Kidney (tissue), 13 donors: ENCODE measurements at regions not wholly inside any gene's neighbourhood (a gene's known extent, or its start where the extent isn't known, plus 50 kb on each side); places are given as distances from the start of the nearest gene placed in this dataset.

Experiments used
- DNase-seq, 5 donors: peaks; one replicate each; pipeline ENCODE4 v3.0.0-alpha.2; 2013 to 2020
- FAIRE-seq: peaks from 2 replicates; lab custom pipeline; 2012; peaks lifted over from hg19 to GRCh38; lab: Jason Lieb, UNC
- H3K27ac ChIP-seq, 2 donors: one replicate each; pipeline ENCODE4 v1.7.0; 2013; ENCODE audit warnings: low read depth in 2 of 2, low read length in 2 of 2, inconsistent platforms in 1 of 2
- H3K27me3 ChIP-seq: one replicate; pipeline ENCODE4 v1.7.1; 2013; ENCODE audit warnings: low read length, inconsistent platforms; ENCODE audit not compliant: control insufficient read depth, insufficient read depth
- H3K36me3 ChIP-seq, 3 donors: one replicate each; pipeline versions ENCODE4 v1.7.0 to v1.7.1; 2013; ENCODE audit warnings: low read length in 3 of 3, control low read depth in 1 of 3, inconsistent platforms in 1 of 3; ENCODE audit not compliant: insufficient read depth in 3 of 3, control insufficient read depth in 2 of 3
- H3K4me1 ChIP-seq, 3 donors: one replicate each; pipeline versions ENCODE4 v1.7.0 to v1.7.1; 2013; ENCODE audit warnings: low read length in 3 of 3, inconsistent platforms in 1 of 3, low read depth in 1 of 3; ENCODE audit not compliant: control insufficient read depth in 2 of 3, insufficient read depth in 2 of 3
- H3K4me3 ChIP-seq, 3 donors: one replicate each; pipeline versions ENCODE4 v1.7.0 to v1.8.1; 2013; ENCODE audit warnings: low read length in 3 of 3, control low read depth in 1 of 3, inconsistent platforms in 1 of 3
- H3K9ac ChIP-seq, 3 donors: one replicate each; pipeline versions ENCODE4 v1.7.0 to v1.7.1; 2013; ENCODE audit warnings: low read length in 3 of 3, control low read depth in 1 of 3, inconsistent platforms in 1 of 3
- H3K9me3 ChIP-seq, 3 donors: one replicate each; pipeline versions ENCODE4 v1.7.0 to v1.7.1; 2013; ENCODE audit warnings: low read length in 3 of 3, control low read depth in 1 of 3, inconsistent platforms in 1 of 3; ENCODE audit not compliant: control insufficient read depth in 2 of 3, insufficient read depth in 1 of 3
- intact Hi-C: fragments of 100-400 bp; cut with DNase I; formaldehyde crosslinking; loops from one replicate; pipeline ENCODE4 v1.11.1; 2022
- TF ChIP-seq, protein P1 (sequence below): IDR thresholded peaks from 3 replicates; pipeline ENCODE4 v1.5.1; 2012; ENCODE audit warnings: mild to moderate bottlenecking, moderate library complexity, borderline replicate concordance; ENCODE audit not compliant: insufficient read depth; ENCODE audit errors: extremely low read depth
- donor health status: control.
- donor health status: control.
- donor health status: control.
- donor health status: control.
- donor health status: control.
- donor health status: DM: yes; HTN: yes; CAD: no.
- donor health status: Normal renal cell carcinoma (clear cell type).

DNA sequence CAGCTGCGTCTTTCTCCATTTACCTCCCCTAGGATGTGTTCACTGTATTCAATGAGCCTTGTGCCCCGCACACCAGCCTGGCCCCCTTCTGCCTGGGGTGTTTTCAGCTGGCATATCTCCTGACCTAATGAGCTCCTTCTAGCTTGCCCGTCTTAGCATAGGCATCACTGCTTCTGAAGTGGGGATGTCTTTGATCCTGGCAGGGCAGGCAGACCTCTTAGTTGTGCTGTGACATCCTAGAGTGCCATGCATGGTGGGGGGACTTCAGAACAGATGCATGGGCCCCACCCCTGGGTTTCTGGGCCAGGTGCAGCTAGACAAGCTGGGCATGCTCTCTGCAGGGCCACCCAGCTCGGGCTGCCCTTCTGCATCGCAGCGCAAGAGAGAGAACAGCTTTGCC lies 172.7 kb downstream of the GADD45G start:
- Histone ChIP-seq H3K27me3 (no peaks in the 10 kb centered on the region), H3K9me3 (no peaks in the 10 kb centered on the region), H3K27ac (no peak overlapping the region), H3K4me1 (no peaks in the 10 kb centered on the region), H3K36me3 (no peaks in the 10 kb centered on the region), H3K4me3 (no peak overlapping the region), H3K9ac (no peak overlapping the region)
- DNase-seq (no peak), FAIRE-seq (no peak)
- intact Hi-C loops = no loop called here
- TF ChIP-seq, protein P1, sequence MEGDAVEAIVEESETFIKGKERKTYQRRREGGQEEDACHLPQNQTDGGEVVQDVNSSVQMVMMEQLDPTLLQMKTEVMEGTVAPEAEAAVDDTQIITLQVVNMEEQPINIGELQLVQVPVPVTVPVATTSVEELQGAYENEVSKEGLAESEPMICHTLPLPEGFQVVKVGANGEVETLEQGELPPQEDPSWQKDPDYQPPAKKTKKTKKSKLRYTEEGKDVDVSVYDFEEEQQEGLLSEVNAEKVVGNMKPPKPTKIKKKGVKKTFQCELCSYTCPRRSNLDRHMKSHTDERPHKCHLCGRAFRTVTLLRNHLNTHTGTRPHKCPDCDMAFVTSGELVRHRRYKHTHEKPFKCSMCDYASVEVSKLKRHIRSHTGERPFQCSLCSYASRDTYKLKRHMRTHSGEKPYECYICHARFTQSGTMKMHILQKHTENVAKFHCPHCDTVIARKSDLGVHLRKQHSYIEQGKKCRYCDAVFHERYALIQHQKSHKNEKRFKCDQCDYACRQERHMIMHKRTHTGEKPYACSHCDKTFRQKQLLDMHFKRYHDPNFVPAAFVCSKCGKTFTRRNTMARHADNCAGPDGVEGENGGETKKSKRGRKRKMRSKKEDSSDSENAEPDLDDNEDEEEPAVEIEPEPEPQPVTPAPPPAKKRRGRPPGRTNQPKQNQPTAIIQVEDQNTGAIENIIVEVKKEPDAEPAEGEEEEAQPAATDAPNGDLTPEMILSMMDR = no peak

DNA sequence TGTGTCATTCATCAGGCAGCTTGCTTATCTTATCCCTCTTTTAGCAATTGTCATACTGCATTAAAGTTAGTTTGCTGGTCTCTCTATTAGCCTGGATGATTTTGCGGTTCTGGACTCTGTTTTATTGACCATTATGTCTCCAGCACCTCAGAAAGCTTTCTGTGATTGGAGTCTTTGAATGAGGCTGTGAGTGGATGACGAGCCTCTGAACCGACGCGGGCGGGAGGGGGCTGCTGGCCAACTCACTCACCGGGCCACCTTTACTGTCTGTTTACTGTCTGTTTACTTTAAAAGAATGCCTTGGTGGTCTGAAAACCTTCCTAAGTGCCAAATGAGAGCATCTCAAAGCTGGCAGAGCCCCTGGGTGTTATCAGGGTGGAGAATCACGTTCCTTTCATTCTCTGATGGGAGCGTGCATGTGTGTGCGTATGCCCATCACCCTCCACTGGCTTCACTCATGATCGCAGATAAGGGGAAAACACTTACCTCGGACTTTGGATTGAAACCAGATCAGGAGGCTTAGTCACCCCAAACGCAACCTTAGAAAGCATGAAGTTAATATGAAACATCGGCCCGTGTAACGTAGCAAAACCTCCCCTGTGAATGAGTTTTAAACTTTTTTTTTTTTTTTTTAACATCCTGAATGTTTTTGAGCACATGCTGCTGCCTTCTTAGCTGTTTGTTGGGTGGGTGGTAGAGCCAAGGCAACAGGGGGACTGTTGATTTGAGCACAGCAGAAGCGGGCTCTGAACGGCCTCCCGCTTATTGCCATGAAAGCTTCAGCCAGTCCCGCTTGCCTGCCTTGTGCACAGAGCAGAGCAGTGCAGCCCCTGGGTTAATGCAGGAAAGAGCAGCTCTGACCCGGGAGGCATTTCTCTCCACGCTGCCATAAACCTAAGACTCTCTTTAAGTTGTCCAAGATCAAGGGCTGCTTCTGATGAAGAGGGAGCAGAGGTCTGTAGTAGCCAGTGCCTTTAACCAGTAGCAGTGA lies 173.6 kb downstream of the GADD45G start:
- no peaks in the 10 kb centered on the region for H3K9me3 ChIP-seq
- intact Hi-C loops = no loop called here
- no peaks in the 10 kb centered on the region for H3K36me3 ChIP-seq
- H3K4me1 ChIP-seq = no peaks in the 10 kb centered on the region
- no peak overlapping the region for H3K27ac ChIP-seq
- peak overlapping the region; percentile 3 to 40 (median 17) for H3K4me3 ChIP-seq
- no peak overlapping the region for H3K9ac ChIP-seq
- no peak for FAIRE-seq
- H3K27me3 ChIP-seq = no peaks in the 10 kb centered on the region
- TF ChIP-seq, protein P1 = no peak
- DNase-seq = peak in 3 of 5 donors; percentile 51 to 67 (median 60)

DNA sequence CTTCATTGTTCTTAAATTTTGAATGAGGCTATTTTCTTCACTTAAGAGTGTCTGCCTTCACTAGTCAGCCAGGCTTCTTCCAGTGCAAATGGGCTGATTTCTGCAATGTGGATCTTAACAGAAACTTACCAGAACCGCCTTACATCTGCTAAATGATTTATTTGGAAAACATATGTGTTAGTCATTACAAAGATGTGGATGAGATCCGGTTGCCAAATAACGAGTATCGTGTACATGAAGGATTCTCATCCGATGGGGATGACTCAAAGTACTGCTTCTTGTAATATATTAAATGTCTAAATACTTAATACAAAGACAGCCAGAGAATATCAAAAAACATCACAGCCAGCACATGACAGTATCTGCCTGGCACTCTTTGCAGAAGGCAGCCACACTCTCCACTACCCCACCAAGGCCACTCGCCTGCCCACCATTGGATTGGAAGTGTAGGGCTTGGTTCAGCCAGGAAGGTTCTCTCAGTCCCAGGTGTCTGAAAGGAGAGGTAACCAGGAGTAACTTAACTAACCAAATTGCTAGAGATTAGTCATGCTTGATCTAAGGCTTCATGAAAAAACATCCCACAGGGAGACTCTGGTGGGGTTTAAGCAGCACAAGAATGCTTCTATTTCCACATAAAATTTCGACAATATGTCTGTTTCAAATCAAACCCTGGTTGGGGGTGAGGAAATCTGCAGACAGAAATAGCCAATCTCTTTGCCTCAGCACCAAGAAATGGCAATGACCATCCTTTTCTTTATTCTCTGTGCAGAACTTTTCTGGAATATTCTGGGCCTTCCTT lies 174.8 kb downstream of the GADD45G start:
- Histone ChIP-seq H3K27ac (no peak overlapping the region), H3K9me3 (no peaks in the 10 kb centered on the region), H3K4me3 (no peak overlapping the region), H3K9ac (no peak overlapping the region), H3K36me3 (no peaks in the 10 kb centered on the region), H3K4me1 (no peaks in the 10 kb centered on the region), H3K27me3 (no peaks in the 10 kb centered on the region)
- TF ChIP-seq, protein P1 = no peak
- FAIRE-seq = no peak
- DNase-seq = no peak
- intact Hi-C loops = no loop called here
